A172 (cell line): ENCODE measurements at regions not wholly inside any gene's neighbourhood (a gene's known extent, or its start where the extent isn't known, plus 50 kb on each side); places are given as distances from the start of the nearest gene placed in this dataset.
"Not testable (repeated sequence)": the region's sequence is repeated elsewhere in the genome, so short reads cannot be mapped to it uniquely, and the experiment has no call there.

Experiments used
- DNase-seq: peaks from one replicate; pipeline ENCODE4 v3.0.0-alpha.2; 2015; ENCODE audit warnings: low spot score

- not testable (repeated sequence) for DNase-seq
These were observed 555.1 kb upstream of the CDH10 start for GRCh38 chr5:25199902-25200301.

- DNase-seq = no peak
These were observed 545.8 kb upstream of the CDH10 start for GRCh38 chr5:25190521-25191000.

GRCh38 chr5:25181249-25181648 lies 536.5 kb upstream of the CDH10 start:
- DNase-seq = no peak

- DNase-seq = not testable (repeated sequence)
These were observed 517.8 kb upstream of the CDH10 start for GRCh38 chr5:25162616-25163015.

- DNase-seq = no peak
These were observed 516.1 kb upstream of the CDH10 start for GRCh38 chr5:25160891-25161290.

GRCh38 chr5:25150819-25151218 lies 506.0 kb upstream of the CDH10 start:
- no peak for DNase-seq

GRCh38 chr5:25128606-25129005 lies 483.8 kb upstream of the CDH10 start:
- DNase-seq = no peak

GRCh38 chr5:25119650-25120049 lies 474.9 kb upstream of the CDH10 start:
- peak; percentile 47 for DNase-seq

- DNase-seq = peak; percentile 54
These were observed 463.1 kb upstream of the CDH10 start for GRCh38 chr5:25107853-25108252.

- DNase-seq = no peak
These were observed 454.8 kb upstream of the CDH10 start for GRCh38 chr5:25099538-25099937.

GRCh38 chr5:25095261-25095660 lies 450.5 kb upstream of the CDH10 start:
- peak; percentile 43 for DNase-seq

- DNase-seq = no peak
These were observed 449.4 kb upstream of the CDH10 start for GRCh38 chr5:25094219-25094618.

GRCh38 chr5:25091921-25092320 lies 447.1 kb upstream of the CDH10 start:
- DNase-seq = peak; percentile 52

GRCh38 chr5:25090854-25091253 lies 446.1 kb upstream of the CDH10 start:
- peak; percentile 28 for DNase-seq

GRCh38 chr5:25090275-25090674 lies 445.5 kb upstream of the CDH10 start:
- no peak for DNase-seq

GRCh38 chr5:25088689-25089088 lies 443.9 kb upstream of the CDH10 start:
- DNase-seq = not testable (repeated sequence)

GRCh38 chr5:25083261-25083660 lies 438.5 kb upstream of the CDH10 start:
- not testable (repeated sequence) for DNase-seq

GRCh38 chr5:25066239-25066638 lies 421.5 kb upstream of the CDH10 start:
- DNase-seq = no peak

GRCh38 chr5:25064306-25064705 lies 419.5 kb upstream of the CDH10 start:
- DNase-seq = no peak

- no peak for DNase-seq
These were observed 415.8 kb upstream of the CDH10 start for GRCh38 chr5:25060575-25060974.

GRCh38 chr5:25056836-25057235 lies 412.1 kb upstream of the CDH10 start:
- peak; percentile 60 for DNase-seq

GRCh38 chr5:25033658-25034057 lies 388.9 kb upstream of the CDH10 start:
- DNase-seq = no peak

GRCh38 chr5:25029004-25029403 lies 384.2 kb upstream of the CDH10 start:
- DNase-seq = peak; percentile 18

GRCh38 chr5:25027526-25027925 lies 382.7 kb upstream of the CDH10 start:
- DNase-seq = no peak

GRCh38 chr5:25027061-25027460 lies 382.3 kb upstream of the CDH10 start:
- no peak for DNase-seq
